GM23248 (cell line): ENCODE measurements at regions not wholly inside any gene's neighbourhood (a gene's known extent, or its start where the extent isn't known, plus 50 kb on each side); places are given as distances from the start of the nearest gene placed in this dataset.

Experiments used
- EZH2 ChIP-seq: fragments of 200-600 bp; sonication (generic); IDR thresholded peaks from 2 replicates; pipeline ENCODE4 v1.6.1; 2018; ENCODE audit warnings: antibody characterized with exemption, mild to moderate bottlenecking; ENCODE audit not compliant: insufficient read depth, poor library complexity, severe bottlenecking
- EZH2phosphoT487 ChIP-seq: fragments of 200-600 bp; sonication (generic); IDR thresholded peaks from 2 replicates; pipeline ENCODE4 v1.6.1; 2018; ENCODE audit warnings: antibody characterized with exemption, moderate library complexity, mild to moderate bottlenecking, low read depth; ENCODE audit not compliant: insufficient read depth

GRCh38 chr5:75961818-75962217, 121.4 kb upstream of the SV2C start:
- TF ChIP-seq EZH2 (no peak), EZH2phosphoT487 (no peak)
